ENCODE measurements at regions not wholly inside any gene's neighbourhood (a gene's known extent, or its start where the extent isn't known, plus 50 kb on each side); places are given as distances from the start of the nearest gene placed in this dataset.
"Not testable (repeated sequence)": the region's sequence is repeated elsewhere in the genome, so short reads cannot be mapped to it uniquely, and the experiment has no call there.

DNA sequence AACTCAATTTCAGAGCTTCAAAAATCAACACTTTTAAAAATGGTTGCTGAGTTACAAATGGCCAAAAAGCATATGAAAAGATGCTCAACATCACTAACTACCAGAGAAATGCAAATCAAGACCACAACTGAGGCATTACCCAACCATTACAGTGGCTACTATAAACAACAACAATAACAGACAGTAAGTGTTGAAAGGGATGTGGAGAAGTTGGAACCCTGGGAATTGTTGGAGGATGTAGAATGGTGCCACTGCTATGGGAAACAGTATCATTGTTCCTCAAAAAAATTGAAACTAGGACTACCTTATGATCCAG, 173.3 kb upstream of the SPRED2 start:
- in situ Hi-C loops (cut with HindIII; ENCODE audit: low pct_ligation_motif_present, low sequenced_read_pairs) = no loop called here
- DNase-seq = no peak
- H3K36me3 ChIP-seq (replicated peaks) = no peaks in the 10 kb centered on the region
- no peaks in the 10 kb centered on the region for H3K27me3 ChIP-seq (replicated peaks)
- TF ChIP-seq, protein P1, sequence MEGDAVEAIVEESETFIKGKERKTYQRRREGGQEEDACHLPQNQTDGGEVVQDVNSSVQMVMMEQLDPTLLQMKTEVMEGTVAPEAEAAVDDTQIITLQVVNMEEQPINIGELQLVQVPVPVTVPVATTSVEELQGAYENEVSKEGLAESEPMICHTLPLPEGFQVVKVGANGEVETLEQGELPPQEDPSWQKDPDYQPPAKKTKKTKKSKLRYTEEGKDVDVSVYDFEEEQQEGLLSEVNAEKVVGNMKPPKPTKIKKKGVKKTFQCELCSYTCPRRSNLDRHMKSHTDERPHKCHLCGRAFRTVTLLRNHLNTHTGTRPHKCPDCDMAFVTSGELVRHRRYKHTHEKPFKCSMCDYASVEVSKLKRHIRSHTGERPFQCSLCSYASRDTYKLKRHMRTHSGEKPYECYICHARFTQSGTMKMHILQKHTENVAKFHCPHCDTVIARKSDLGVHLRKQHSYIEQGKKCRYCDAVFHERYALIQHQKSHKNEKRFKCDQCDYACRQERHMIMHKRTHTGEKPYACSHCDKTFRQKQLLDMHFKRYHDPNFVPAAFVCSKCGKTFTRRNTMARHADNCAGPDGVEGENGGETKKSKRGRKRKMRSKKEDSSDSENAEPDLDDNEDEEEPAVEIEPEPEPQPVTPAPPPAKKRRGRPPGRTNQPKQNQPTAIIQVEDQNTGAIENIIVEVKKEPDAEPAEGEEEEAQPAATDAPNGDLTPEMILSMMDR (IDR thresholded peaks at IDR 0.05; ENCODE audit: low read depth, low read length, missing control alignments) = no peak
- no peak overlapping the region for H3K27ac ChIP-seq
- H3K4me3 ChIP-seq (ENCODE audit: low read depth, low read length) = no peak overlapping the region

DNA sequence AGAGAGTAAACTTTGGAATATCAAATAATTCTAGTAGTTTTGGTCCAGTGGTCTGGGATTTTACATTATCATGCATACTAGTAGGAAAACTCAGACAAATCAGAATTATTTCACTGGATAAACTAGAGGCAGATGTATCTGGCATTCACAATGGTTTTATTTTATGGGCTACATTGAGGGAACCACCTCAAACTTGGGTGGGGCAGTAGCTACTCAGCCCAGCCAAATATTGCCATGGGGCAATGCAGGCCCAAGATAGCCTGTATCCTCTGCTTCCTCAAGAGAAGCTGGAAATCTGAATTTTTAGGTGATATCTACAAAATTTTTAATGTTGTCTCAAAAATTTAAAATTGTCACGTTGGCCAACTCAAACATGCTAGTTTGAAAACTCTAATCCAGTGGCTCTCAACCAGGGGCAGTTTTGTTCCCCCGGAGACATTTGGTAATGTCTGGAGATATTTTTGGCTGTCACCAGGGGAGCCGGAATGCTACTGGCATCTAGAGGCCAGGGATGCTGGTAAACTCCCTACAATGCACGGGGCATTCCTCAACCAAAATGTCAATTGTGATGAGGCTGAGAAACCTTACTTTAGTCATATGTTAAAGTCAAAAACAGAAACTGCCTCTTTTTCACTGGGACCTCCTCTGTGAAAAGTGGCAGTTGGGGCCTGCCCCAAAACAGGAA, 172.8 kb upstream of the SPRED2 start:
- TF ChIP-seq, protein P1 (IDR thresholded peaks at IDR 0.05; ENCODE audit: low read depth, low read length, missing control alignments) = no peak
- H3K27me3 ChIP-seq (replicated peaks) = no peaks in the 10 kb centered on the region
- H3K4me3 ChIP-seq (ENCODE audit: low read depth, low read length) = no peak overlapping the region
- H3K36me3 ChIP-seq (replicated peaks) = no peaks in the 10 kb centered on the region
- in situ Hi-C loops (cut with HindIII; ENCODE audit: low pct_ligation_motif_present, low sequenced_read_pairs) = no loop called here
- H3K27ac ChIP-seq = no peak overlapping the region
- no peak for DNase-seq

DNA sequence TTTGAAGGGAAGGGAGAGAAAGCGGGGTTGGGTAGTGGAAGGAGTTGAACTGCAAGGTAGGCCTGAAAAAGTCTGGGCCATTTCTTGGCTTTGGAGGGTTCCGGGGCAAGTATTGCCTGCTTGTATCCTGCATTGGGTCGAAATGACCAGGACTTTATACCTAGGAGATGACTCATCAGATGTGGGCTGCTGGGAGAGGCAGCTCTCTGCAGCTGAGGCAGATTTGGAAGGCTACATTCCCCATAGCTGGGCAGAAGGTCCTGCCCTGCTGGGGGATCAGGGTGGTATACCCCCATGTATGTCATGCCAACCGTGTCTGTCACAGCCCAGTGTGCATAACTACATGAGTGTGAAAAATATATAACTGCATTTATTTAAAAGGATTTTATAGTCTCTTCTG, 171.8 kb upstream of the SPRED2 start:
- Histone ChIP-seq H3K27ac (no peak overlapping the region), H3K36me3 (replicated peaks) (no peaks in the 10 kb centered on the region), H3K27me3 (replicated peaks) (no peaks in the 10 kb centered on the region), H3K4me3 (ENCODE audit: low read depth, low read length) (no peak overlapping the region)
- in situ Hi-C loops (cut with HindIII; ENCODE audit: low pct_ligation_motif_present, low sequenced_read_pairs) = no loop called here
- TF ChIP-seq, protein P1 (IDR thresholded peaks at IDR 0.05; ENCODE audit: low read depth, low read length, missing control alignments) = no peak
- DNase-seq = peak; percentile 18

DNA sequence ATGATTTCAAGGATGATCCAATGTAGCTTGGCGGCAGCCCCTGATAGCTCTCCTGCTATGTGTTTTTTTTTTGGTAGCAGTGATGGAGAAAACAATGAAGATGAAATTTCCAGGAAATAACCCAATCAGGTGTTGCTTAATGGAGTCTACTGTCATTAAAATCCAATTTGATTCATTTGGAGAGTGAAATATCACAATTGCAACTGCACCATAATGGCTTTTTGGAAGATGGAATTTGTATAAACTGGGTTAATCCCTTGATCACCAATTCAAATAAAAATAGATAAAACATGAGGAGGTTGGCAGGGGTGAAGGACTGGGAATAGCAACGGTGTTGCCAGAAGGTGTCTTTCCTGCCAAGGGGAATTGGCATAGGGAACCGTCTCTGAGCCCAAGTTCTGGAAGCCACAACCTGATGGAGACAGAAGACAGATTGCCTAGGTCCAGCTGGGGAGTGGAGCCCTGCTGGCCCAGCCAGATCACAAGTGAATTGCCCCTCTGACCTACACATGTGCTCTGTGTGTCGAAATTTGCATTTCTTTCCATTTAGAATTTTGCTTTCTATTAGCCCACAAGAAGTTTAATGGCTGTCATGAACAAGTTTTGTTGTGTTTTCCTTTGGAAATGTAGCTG, 170.3 kb upstream of the SPRED2 start:
- TF ChIP-seq, protein P1 (IDR thresholded peaks at IDR 0.05; ENCODE audit: low read depth, low read length, missing control alignments) = no peak
- in situ Hi-C loops (cut with HindIII; ENCODE audit: low pct_ligation_motif_present, low sequenced_read_pairs) = no loop called here
- DNase-seq = no peak

DNA sequence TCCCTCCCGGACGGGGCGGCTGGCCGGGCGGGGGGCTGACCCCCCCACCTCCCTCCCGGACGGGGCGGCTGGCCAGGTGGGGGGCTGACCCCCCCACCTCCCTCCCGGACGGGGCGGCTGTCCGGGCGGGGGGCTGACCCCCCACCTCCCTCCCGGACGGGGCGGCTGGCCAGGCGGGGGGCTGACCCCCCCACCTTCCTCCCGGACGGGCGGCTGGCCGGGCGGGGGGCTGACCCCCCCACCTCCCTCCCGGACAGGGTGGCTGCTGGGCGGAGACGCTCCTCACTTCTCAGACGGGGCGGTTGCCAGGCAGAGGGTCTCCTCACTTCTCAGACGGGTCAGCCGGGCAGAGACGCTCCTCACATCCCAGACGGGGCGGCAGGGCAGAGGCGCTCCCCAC, 168.5 kb upstream of the SPRED2 start:
- H3K36me3 ChIP-seq (replicated peaks); H3K27ac ChIP-seq; H3K27me3 ChIP-seq (replicated peaks); DNase-seq; H3K4me3 ChIP-seq (ENCODE audit: low read depth, low read length); in situ Hi-C loops (cut with HindIII; ENCODE audit: low pct_ligation_motif_present, low sequenced_read_pairs): not testable (repeated sequence)

More for the DNA sequence above, 170.3 kb upstream of the SPRED2 start:
- Histone ChIP-seq H3K27me3 (replicated peaks) (no peaks in the 10 kb centered on the region), H3K4me3 (ENCODE audit: low read depth, low read length) (no peak overlapping the region), H3K36me3 (replicated peaks) (no peaks in the 10 kb centered on the region), H3K27ac (no peak overlapping the region)

DNA sequence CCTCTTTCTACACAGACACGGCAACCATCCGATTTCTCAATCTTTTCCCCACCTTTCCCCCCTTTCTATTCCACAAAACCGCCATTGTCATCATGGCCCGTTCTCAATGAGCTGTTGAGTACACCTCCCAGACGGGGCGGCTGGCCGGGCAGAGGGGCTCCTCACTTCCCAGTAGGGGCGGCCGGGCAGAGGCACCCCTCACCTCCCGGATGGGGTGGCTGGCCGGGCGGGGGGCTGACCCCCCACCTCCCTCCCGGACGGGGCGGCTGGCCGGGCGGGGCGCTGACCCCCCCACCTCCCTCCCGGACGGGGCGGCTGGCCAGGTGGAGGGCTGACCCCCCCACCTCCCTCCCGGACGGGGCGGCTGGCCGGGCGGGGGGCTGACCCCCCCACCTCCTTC, 168.0 kb upstream of the SPRED2 start:
- DNase-seq; H3K27ac ChIP-seq; H3K4me3 ChIP-seq (ENCODE audit: low read depth, low read length); in situ Hi-C loops (cut with HindIII; ENCODE audit: low pct_ligation_motif_present, low sequenced_read_pairs); H3K27me3 ChIP-seq (replicated peaks); H3K36me3 ChIP-seq (replicated peaks): not testable (repeated sequence)

DNA sequence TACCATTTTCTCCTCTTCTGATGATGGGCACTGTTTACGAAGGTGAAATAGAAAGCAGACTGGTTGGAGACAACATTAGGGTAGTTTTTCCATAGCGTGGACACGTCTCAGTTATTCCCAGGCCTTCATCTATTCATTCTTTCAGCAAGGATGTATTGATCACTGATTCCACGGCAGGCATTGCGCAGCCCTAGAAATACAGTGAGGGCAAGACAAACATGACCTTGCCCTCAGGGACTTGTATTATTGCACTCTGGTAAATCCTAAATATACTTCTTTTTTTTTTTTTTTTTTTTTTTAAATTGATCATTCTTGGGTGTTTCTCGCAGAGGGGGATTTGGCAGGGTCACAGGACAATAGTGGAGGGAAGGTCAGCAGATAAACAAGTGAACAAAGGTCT, 167.3 kb upstream of the SPRED2 start:
- Histone ChIP-seq H3K4me3 (ENCODE audit: low read depth, low read length) (no peak overlapping the region), H3K27me3 (replicated peaks) (no peaks in the 10 kb centered on the region), H3K36me3 (replicated peaks) (no peaks in the 10 kb centered on the region), H3K27ac (no peak overlapping the region)
- in situ Hi-C loops (cut with HindIII; ENCODE audit: low pct_ligation_motif_present, low sequenced_read_pairs) = no loop called here
- DNase-seq = no peak
- TF ChIP-seq, protein P1 (IDR thresholded peaks at IDR 0.05; ENCODE audit: low read depth, low read length, missing control alignments) = no peak
